ENCODE measurements at regions not wholly inside any gene's neighbourhood (a gene's known extent, or its start where the extent isn't known, plus 50 kb on each side); places are given as distances from the start of the nearest gene placed in this dataset.

DNA sequence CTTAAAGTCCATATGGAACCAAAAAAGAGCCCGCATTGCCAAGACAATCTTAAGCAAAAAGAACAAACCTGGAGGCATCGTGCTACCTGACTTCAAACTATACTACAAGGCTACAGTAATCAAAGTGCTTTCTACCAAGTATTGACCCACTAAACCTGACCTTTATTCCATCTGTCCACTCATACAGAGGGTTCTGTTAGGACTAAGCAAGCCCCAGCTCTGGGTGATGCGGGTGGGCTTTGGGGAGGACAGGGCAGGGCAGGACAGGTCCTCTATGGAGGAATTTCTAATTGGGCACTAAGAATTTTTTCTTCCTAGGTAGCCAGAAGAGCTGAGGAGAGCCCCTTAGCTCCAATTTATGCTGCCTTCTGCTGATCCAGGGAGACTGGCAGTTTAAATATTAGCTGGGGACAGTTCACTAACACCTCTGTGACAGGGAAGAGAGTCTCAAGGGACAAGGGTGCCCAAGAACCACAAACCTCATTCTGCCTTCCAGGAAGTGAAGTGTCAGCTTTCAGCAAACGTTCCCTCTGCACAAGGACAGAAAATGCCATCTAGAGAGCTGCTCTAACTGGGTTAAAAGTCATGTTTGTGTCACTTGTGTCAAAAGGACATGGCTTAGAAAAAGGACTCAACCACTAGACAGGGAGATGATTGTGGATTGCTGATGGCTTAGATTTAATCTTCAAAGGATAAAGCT is 143.2 kb downstream of the KIT start:
- TF ChIP-seq, protein P1, sequence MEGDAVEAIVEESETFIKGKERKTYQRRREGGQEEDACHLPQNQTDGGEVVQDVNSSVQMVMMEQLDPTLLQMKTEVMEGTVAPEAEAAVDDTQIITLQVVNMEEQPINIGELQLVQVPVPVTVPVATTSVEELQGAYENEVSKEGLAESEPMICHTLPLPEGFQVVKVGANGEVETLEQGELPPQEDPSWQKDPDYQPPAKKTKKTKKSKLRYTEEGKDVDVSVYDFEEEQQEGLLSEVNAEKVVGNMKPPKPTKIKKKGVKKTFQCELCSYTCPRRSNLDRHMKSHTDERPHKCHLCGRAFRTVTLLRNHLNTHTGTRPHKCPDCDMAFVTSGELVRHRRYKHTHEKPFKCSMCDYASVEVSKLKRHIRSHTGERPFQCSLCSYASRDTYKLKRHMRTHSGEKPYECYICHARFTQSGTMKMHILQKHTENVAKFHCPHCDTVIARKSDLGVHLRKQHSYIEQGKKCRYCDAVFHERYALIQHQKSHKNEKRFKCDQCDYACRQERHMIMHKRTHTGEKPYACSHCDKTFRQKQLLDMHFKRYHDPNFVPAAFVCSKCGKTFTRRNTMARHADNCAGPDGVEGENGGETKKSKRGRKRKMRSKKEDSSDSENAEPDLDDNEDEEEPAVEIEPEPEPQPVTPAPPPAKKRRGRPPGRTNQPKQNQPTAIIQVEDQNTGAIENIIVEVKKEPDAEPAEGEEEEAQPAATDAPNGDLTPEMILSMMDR (IDR thresholded peaks at IDR 0.05), result no peak
- TF ChIP-seq POLR2A (IDR thresholded peaks at IDR 0.05) (no peak), EP300 (IDR thresholded peaks at IDR 0.05) (no peak)

All from tibial nerve (tissue), 4 donors.